ENCODE measurements at regions not wholly inside any gene's neighbourhood (a gene's known extent, or its start where the extent isn't known, plus 50 kb on each side); places are given as distances from the start of the nearest gene placed in this dataset.

DNA sequence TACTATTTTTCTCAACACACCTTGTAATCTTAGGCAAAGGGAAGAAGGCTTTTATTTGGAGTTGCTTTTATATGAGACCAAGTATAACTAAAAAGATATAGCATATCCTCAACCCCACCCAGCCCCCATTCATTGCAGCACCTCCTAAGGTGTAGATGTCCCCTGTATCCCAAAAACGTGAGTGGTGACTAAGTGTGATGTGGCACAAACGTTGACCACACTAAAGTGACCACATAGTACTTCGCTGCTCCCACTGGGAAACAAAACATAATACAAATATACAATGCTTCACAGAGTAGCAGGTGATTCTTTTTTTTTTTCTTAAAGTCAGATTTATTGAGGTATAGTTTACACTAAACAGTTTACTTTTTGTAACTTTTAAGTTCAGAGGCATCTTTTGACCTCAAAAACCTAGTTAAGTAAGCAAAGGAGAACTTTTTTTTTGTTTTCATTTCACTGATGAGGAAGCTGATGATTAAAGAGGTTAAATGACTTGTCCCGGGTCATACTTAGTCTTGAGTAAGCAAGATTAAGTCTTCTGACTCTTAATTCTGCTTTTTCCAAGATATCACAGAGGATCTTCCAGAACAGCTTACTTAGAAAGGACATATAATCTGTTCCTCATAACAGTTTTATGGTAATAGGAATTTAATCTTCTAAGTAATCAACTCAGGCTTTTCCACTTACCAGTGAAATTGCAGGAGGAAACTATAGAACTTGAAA is 245.2 kb upstream of the PLEKHG7 start:
- Histone ChIP-seq H3K27ac (ENCODE audit: low read depth, low read length) (no peak overlapping the region), H3K4me1 (ENCODE audit: control insufficient read depth, insufficient read depth, low read length, unreplicated experiment) (no peaks in the 10 kb centered on the region), H2AFZ (ENCODE audit: low read length, unreplicated experiment) (no peak overlapping the region), H3K4me3 (ENCODE audit: low read depth, low read length) (no peak overlapping the region), H3K27me3 (ENCODE audit: insufficient read depth, low read length) (no peaks in the 10 kb centered on the region), H3K36me3 (ENCODE audit: insufficient read depth, low read length) (no peaks in the 10 kb centered on the region), H3K79me2 (ENCODE audit: control insufficient read depth, insufficient read depth, low read length, unreplicated experiment) (no peaks in the 10 kb centered on the region)

DNA sequence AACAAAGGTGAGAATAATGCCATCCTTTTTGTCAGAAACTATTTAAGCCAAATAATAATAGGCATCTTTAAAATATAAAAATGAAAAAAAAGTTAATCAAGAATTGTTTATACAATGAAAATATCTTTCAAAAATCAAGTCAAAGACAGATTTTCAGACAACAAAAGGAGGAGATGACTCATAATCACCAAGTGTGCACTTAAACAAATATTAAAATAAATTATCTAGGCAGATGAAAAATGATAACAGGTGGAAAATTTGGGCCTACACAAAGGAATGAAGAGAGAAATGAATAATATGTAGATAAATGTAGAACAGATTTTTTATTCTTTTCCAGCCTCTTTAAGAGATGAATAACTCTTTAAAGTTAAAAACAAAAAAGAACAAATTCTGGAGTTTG is 250.0 kb upstream of the PLEKHG7 start:
- no peak overlapping the region for H3K4me3 ChIP-seq (ENCODE audit: low read depth, low read length)

DNA sequence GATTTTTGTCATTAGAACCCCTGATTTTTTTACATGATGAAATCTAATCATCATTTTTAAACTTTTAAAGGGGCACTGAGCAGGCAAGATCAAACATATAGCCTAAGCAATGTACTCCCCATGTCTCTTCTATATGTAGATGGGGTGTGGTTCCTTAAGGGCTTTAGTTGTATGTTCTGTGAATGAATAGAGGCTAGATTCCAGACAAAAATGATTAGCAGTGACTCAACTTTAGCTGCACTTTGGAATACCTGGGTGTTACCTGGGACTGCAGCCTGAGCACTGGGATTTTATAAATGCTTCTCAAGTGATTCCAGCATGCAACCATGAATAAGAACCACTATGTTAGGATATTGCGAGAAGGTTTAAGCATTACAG is 256.7 kb upstream of the PLEKHG7 start:
- Histone ChIP-seq H3K27me3 (ENCODE audit: insufficient read depth, low read length) (0 out of 2 replicates have a peak, but pooled peaks cover 5% of the 10 kb centered on the region), H3K4me3 (ENCODE audit: low read depth, low read length) (no peak overlapping the region), H2AFZ (ENCODE audit: low read length, unreplicated experiment) (no peak overlapping the region), H3K79me2 (ENCODE audit: control insufficient read depth, insufficient read depth, low read length, unreplicated experiment) (no peaks in the 10 kb centered on the region), H3K36me3 (ENCODE audit: insufficient read depth, low read length) (no peaks in the 10 kb centered on the region), H3K27ac (ENCODE audit: low read depth, low read length) (no peak overlapping the region), H3K4me1 (ENCODE audit: control insufficient read depth, insufficient read depth, low read length, unreplicated experiment) (no peaks in the 10 kb centered on the region)

More for the DNA sequence above, 250.0 kb upstream of the PLEKHG7 start:
- H3K27ac ChIP-seq (ENCODE audit: low read depth, low read length): no peak overlapping the region
- H2AFZ ChIP-seq (ENCODE audit: low read length, unreplicated experiment): no peak overlapping the region
- no peaks in the 10 kb centered on the region for H3K27me3 ChIP-seq (ENCODE audit: insufficient read depth, low read length)
- H3K79me2 ChIP-seq (ENCODE audit: control insufficient read depth, insufficient read depth, low read length, unreplicated experiment): no peaks in the 10 kb centered on the region
- H3K4me1 ChIP-seq (ENCODE audit: control insufficient read depth, insufficient read depth, low read length, unreplicated experiment): no peaks in the 10 kb centered on the region
- H3K36me3 ChIP-seq (ENCODE audit: insufficient read depth, low read length): no peaks in the 10 kb centered on the region

DNA sequence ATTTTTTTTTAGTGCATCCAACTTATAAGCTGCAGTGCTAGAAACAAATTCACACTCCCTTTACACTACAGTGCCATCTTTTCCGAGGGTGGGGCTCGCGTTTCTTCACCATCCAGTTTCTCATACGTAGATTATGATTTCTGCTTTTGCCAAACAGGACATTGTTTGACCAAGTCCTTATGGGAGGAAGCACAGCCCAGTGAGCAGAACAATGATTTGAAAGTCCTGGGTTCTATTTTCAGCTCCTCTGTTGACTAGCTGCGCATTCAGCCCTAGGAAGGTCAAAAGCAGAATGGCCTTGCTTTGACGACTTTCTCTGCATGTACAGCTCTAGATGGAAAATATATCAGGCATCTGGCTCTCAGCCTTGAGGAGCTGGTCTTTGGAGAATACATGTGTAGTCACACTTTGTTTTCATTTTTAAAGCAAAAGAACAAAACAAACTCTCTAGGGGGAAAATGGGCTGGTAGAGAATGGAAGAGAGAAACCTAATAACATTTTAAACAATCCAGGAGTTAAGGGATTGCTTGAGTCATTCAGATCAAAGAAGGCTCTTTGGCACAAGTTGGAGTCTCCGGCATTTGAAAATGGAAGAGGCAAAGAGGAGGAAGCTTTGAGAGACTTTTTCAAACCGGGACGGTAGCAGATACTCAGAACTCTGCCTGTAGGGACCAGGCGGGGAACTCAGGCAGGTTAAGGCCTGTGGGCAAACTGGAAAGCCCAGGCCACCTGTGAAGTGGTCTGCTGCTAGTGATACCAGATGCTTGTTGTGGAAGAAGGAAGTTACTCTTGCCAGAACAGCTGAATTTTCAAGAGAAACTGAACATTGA is 257.3 kb upstream of the PLEKHG7 start:
- no peaks in the 10 kb centered on the region for H3K79me2 ChIP-seq (ENCODE audit: control insufficient read depth, insufficient read depth, low read length, unreplicated experiment)
- H3K27ac ChIP-seq (ENCODE audit: low read depth, low read length): no peak overlapping the region
- no peaks in the 10 kb centered on the region for H3K4me1 ChIP-seq (ENCODE audit: control insufficient read depth, insufficient read depth, low read length, unreplicated experiment)
- H3K36me3 ChIP-seq (ENCODE audit: insufficient read depth, low read length): no peaks in the 10 kb centered on the region
- no peak overlapping the region for H3K4me3 ChIP-seq (ENCODE audit: low read depth, low read length)
- 0 out of 2 replicates have a peak, but pooled peaks cover 5% of the 10 kb centered on the region for H3K27me3 ChIP-seq (ENCODE audit: insufficient read depth, low read length)
- H2AFZ ChIP-seq (ENCODE audit: low read length, unreplicated experiment): no peak overlapping the region

DNA sequence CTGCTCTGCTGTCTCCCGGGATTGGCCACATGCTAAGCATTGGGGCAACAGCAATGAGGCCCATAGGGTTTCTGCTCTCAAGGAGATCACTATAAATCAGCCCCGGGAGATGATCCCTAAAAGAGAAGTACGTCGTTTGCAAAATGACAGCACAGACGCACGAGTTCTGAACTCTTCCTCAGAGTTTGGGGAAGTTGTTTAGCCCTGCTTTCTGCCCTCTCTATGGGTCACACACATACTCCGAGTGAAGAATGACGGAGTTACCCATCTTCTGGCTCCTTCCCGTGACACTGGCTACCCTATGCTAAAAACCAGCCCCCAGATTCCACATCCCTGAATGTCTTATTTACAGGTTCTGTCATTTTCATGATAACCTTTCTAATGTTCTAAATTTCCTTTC is 258.0 kb upstream of the PLEKHG7 start:
- H3K4me1 ChIP-seq (ENCODE audit: control insufficient read depth, insufficient read depth, low read length, unreplicated experiment): peaks cover 4% of the 10 kb centered on the region
- no peak overlapping the region for H3K4me3 ChIP-seq (ENCODE audit: low read depth, low read length)
- H3K27ac ChIP-seq (ENCODE audit: low read depth, low read length): no peak overlapping the region
- no peaks in the 10 kb centered on the region for H3K36me3 ChIP-seq (ENCODE audit: insufficient read depth, low read length)
- H3K79me2 ChIP-seq (ENCODE audit: control insufficient read depth, insufficient read depth, low read length, unreplicated experiment): no peaks in the 10 kb centered on the region
- 0 out of 2 replicates have a peak, but pooled peaks cover 5% of the 10 kb centered on the region for H3K27me3 ChIP-seq (ENCODE audit: insufficient read depth, low read length)
- H2AFZ ChIP-seq (ENCODE audit: low read length, unreplicated experiment): no peak overlapping the region

DNA sequence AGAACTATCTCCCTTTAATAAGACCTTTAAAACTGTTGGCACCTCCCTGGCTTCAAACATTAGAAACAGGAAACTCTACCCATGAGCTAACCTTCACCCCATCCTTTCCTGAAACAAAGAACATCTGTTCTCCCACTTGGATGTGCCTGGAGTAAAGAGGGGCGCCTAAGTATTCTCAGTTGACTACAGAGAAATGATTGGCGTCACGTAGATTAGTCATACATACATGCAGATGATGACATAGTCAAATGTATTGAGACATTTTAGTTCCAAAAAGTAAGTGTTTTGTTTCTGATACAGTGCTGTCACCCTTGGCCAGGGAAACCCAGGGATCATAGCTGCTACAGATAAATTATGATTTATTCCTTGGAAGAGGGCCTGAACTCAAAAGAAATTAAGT is 260.0 kb upstream of the PLEKHG7 start:
- H3K4me1 ChIP-seq (ENCODE audit: control insufficient read depth, insufficient read depth, low read length, unreplicated experiment): peaks cover 17% of the 10 kb centered on the region
- H2AFZ ChIP-seq (ENCODE audit: low read length, unreplicated experiment): no peak overlapping the region
- H3K36me3 ChIP-seq (ENCODE audit: insufficient read depth, low read length): no peaks in the 10 kb centered on the region
- no peak overlapping the region for H3K4me3 ChIP-seq (ENCODE audit: low read depth, low read length)
- 0 out of 2 replicates have a peak, but pooled peaks cover 5% of the 10 kb centered on the region for H3K27me3 ChIP-seq (ENCODE audit: insufficient read depth, low read length)
- no peak overlapping the region for H3K27ac ChIP-seq (ENCODE audit: low read depth, low read length)
- no peaks in the 10 kb centered on the region for H3K79me2 ChIP-seq (ENCODE audit: control insufficient read depth, insufficient read depth, low read length, unreplicated experiment)

DNA sequence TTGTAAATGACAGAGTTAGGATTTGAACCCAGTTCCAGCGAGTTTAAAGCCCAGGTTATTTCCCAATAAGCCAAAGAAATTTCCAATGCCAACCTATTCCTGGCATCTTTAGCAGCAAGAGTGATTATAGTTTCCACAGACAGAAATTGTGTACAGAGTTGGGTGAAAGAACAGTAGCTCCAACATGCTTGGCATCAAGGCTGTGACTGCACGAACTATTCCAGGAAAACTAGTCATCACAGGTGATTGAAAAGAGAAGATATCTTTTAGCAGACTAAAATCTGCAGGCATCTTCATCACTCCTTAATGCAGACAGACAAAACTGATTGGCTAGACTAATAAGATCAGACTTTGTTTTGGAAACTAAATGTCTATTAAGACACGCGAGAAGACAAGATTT is 262.7 kb upstream of the PLEKHG7 start:
- Histone ChIP-seq H3K4me3 (ENCODE audit: low read depth, low read length) (no peak overlapping the region), H3K36me3 (ENCODE audit: insufficient read depth, low read length) (no peaks in the 10 kb centered on the region), H3K4me1 (ENCODE audit: control insufficient read depth, insufficient read depth, low read length, unreplicated experiment) (peaks cover 17% of the 10 kb centered on the region), H3K27ac (ENCODE audit: low read depth, low read length) (no peak overlapping the region), H3K79me2 (ENCODE audit: control insufficient read depth, insufficient read depth, low read length, unreplicated experiment) (no peaks in the 10 kb centered on the region), H2AFZ (ENCODE audit: low read length, unreplicated experiment) (no peak overlapping the region), H3K27me3 (ENCODE audit: insufficient read depth, low read length) (no peaks in the 10 kb centered on the region)

DNA sequence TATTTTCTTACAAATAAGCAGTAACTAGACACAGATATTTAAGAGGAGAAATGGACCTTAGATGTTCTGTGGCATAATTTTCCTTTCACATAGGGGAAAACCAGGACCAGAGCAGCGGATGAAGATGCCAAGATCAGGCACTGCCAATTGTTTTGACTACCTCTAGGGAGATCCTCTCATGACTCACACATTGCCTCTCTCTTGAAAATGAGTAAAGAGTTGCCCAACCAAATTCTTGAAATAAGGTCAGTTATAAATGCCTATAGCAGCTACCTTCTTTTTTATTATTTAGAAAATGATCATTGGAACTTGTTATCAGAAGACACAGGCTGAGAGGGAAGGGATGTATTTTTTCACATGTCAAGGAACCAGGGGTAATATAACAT is 263.4 kb upstream of the PLEKHG7 start:
- peak overlapping the region; percentile 87 for H3K27ac ChIP-seq (ENCODE audit: low read depth, low read length)
- H3K36me3 ChIP-seq (ENCODE audit: insufficient read depth, low read length): no peaks in the 10 kb centered on the region
- no peaks in the 10 kb centered on the region for H3K27me3 ChIP-seq (ENCODE audit: insufficient read depth, low read length)
- peaks cover 17% of the 10 kb centered on the region for H3K4me1 ChIP-seq (ENCODE audit: control insufficient read depth, insufficient read depth, low read length, unreplicated experiment)
- H2AFZ ChIP-seq (ENCODE audit: low read length, unreplicated experiment): no peak overlapping the region
- H3K79me2 ChIP-seq (ENCODE audit: control insufficient read depth, insufficient read depth, low read length, unreplicated experiment): no peaks in the 10 kb centered on the region
- peak overlapping the region; percentile 13; the same call in 1 of the 2 replicates for H3K4me3 ChIP-seq (ENCODE audit: low read depth, low read length)

DNA sequence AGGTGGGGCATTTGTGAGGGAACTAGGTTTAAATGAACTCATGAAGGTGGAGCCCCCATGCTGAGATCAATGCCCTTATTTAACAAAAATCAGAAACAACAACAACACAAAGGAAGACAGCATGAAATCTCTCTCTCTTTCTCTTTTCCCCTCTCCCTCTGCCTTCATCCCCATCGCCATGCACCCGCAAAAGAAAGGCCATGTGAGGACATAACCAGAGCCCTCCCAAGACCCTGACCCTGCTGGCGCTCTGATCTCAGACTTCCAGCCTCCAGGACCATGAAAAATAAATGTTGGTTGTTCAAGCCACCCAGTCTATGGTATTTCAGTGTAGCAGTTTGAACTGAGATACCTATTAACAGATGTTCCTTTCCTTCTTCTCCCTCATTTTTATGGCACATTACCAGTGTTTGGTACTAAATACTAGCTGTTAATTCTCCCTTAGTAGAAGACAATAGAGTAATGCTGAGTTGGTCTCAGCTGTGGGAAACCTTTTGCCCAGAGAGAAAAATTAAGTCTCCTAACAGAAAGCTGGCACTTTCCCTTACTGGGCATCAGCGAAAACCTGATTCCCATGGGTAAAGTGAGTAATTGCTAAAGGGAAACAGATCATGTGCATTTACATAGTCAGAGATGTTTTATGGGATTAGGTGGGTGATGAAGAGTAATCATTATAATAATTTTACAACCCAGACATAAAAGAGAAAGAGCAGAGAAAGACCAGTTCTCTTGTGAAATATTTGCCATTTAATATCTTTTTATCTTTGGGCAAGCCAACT is 264.0 kb upstream of the PLEKHG7 start:
- peak overlapping the region; percentile 31 for H2AFZ ChIP-seq (ENCODE audit: low read length, unreplicated experiment)
- H3K4me1 ChIP-seq (ENCODE audit: control insufficient read depth, insufficient read depth, low read length, unreplicated experiment): peaks cover 17% of the 10 kb centered on the region
- H3K27me3 ChIP-seq (ENCODE audit: insufficient read depth, low read length): no peaks in the 10 kb centered on the region
- no peaks in the 10 kb centered on the region for H3K79me2 ChIP-seq (ENCODE audit: control insufficient read depth, insufficient read depth, low read length, unreplicated experiment)
- H3K4me3 ChIP-seq (ENCODE audit: low read depth, low read length): peak overlapping the region; percentile 13; the same call in 1 of the 2 replicates
- peak overlapping the region; percentile 87 for H3K27ac ChIP-seq (ENCODE audit: low read depth, low read length)
- no peaks in the 10 kb centered on the region for H3K36me3 ChIP-seq (ENCODE audit: insufficient read depth, low read length)

DNA sequence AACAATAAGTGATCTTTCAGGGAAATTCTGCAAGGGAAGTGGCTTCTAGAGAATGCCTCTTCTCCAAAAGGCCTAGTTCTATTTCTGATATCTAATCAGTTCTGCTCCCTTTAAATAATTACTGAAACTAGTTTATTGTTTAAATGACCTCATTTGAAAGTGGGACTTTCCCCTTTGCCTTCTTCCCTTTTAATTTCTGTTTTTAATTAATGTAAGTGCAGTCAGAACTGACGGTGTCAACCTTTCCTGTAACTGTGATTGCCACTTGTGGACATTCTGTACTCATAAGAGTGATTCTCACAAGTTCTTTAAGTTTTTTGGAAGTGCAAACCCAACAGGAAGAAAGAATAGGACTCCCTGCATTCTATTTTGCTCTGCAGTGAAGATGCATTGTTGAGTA is 265.3 kb upstream of the PLEKHG7 start:
- Histone ChIP-seq H3K36me3 (ENCODE audit: insufficient read depth, low read length) (no peaks in the 10 kb centered on the region), H3K79me2 (ENCODE audit: control insufficient read depth, insufficient read depth, low read length, unreplicated experiment) (no peaks in the 10 kb centered on the region), H3K27ac (ENCODE audit: low read depth, low read length) (no peak overlapping the region), H3K27me3 (ENCODE audit: insufficient read depth, low read length) (no peaks in the 10 kb centered on the region), H3K4me3 (ENCODE audit: low read depth, low read length) (no peak overlapping the region), H2AFZ (ENCODE audit: low read length, unreplicated experiment) (no peak overlapping the region), H3K4me1 (ENCODE audit: control insufficient read depth, insufficient read depth, low read length, unreplicated experiment) (peaks cover 17% of the 10 kb centered on the region)
